Activated T-helper 17 cell treated with anti-CD3 and anti-CD28 coated beads, Interleukin-2, amount 50 U/mL, for 72 hours (primary cell): ENCODE measurements at regions not wholly inside any gene's neighbourhood (a gene's known extent, or its start where the extent isn't known, plus 50 kb on each side); places are given as distances from the start of the nearest gene placed in this dataset.

ENCODE experiments used
- ATAC-seq: fragments of 150-1000 bp; cut with Tn5 transposase; replicated peaks from 2 replicates; pipeline ENCODE4 v1.10.0; 2021; ENCODE audit warnings: mild to moderate bottlenecking, moderate library complexity
- H3K27ac Mint-ChIP-seq: one replicate; pipeline ENCODE4 v1.8.0; 2022; ENCODE audit warnings: mixed read lengths
- H3K27me3 Mint-ChIP-seq: one replicate; pipeline ENCODE4 v1.8.0; 2022; ENCODE audit warnings: mixed read lengths
- H3K36me3 Mint-ChIP-seq: one replicate; pipeline ENCODE4 v1.8.0; 2022; ENCODE audit warnings: low read depth, mild to moderate bottlenecking, mixed read lengths
- H3K4me1 Mint-ChIP-seq: one replicate; pipeline ENCODE4 v1.8.0; 2022; ENCODE audit warnings: mixed read lengths
- H3K4me3 Mint-ChIP-seq: one replicate; pipeline ENCODE4 v1.8.0; 2022; ENCODE audit warnings: mild to moderate bottlenecking, mixed read lengths
- H3K9me3 Mint-ChIP-seq: one replicate; pipeline ENCODE4 v1.8.0; 2022; ENCODE audit warnings: mixed read lengths

- H3K4me1 Mint-ChIP-seq = no peaks in the 10 kb centered on the region
- peaks cover 5% of the 10 kb centered on the region for H3K27me3 Mint-ChIP-seq
- no peak overlapping the region for H3K27ac Mint-ChIP-seq
- ATAC-seq = no peak
- H3K9me3 Mint-ChIP-seq = no peaks in the 10 kb centered on the region
- H3K4me3 Mint-ChIP-seq = no peak overlapping the region
- no peaks in the 10 kb centered on the region for H3K36me3 Mint-ChIP-seq
Measured at GRCh38 chr10:62550173-62550572, 176.0 kb downstream of the ZNF365 start.

DNA sequence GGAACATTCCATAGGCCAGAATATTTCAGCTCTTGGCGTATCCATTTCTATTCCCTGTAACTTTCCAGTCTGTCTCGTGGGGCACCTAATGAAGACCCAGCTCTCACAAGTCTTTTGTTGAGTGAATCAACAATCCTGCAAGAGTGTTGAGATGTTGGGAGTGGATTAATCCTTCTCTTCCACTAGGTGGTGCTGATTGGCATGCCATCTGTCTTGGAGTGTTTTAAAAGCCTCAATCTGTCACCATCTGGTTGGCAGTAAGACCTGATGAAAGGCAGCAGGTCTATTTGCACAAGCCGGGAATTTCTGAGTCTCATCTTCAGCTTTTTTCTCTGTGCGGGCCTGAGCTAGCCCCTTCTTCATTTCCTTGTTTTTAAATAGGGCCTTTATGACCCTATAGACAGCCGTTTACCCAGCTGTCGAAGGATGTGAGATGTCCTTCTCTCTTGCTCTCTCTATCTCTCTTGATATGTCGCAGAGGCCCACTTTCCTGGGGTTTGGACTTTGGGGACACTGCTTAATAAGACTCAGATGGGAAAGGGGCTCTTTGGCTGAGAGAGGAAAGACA, 180.5 kb downstream of the ZNF365 start:
- H3K9me3 Mint-ChIP-seq = no peaks in the 10 kb centered on the region
- peaks cover 21% of the 10 kb centered on the region for H3K27me3 Mint-ChIP-seq
- no peaks in the 10 kb centered on the region for H3K4me1 Mint-ChIP-seq
- no peaks in the 10 kb centered on the region for H3K36me3 Mint-ChIP-seq
- peak; percentile 45 for ATAC-seq
- H3K27ac Mint-ChIP-seq = no peak overlapping the region
- no peak overlapping the region for H3K4me3 Mint-ChIP-seq

GRCh38 chr10:62559481-62560200, 185.5 kb downstream of the ZNF365 start:
- Mint-ChIP-seq H3K36me3 (no peaks in the 10 kb centered on the region), H3K27me3 (peaks cover 21% of the 10 kb centered on the region), H3K4me3 (no peak overlapping the region), H3K4me1 (no peaks in the 10 kb centered on the region), H3K9me3 (no peaks in the 10 kb centered on the region), H3K27ac (no peak overlapping the region)
- ATAC-seq = no peak

DNA sequence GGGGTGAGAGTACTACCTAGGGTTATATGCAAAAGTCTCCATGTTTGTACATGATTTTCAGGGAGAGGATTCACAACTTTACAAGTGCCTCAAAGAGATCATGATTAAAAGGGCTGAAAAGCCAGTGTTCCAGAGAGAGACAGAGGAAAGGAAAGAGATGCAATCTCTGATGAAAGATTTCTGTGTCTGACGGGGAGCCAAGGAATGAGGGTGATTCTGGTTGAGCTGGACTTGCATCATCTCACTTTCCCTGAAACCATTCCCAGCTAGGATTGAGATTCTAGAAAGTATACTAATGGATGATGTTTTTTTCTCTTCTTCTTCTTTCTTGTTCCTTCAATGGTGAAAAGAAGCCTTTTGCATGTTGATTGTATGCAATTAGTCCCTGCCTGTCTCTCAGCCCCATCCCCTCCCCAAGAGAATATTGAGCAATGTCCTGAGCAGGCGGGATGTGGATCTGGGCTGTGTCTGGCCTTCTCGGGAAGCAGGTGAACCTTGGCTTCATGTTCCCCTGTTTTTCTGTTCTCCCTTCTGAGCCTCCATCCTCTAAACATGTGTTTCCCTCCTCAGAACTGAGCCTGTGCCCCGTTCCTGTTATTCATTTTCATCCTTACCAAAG, 186.1 kb downstream of the ZNF365 start:
- H3K27ac Mint-ChIP-seq = no peak overlapping the region
- no peak overlapping the region for H3K4me3 Mint-ChIP-seq
- no peak for ATAC-seq
- no peaks in the 10 kb centered on the region for H3K4me1 Mint-ChIP-seq
- no peaks in the 10 kb centered on the region for H3K9me3 Mint-ChIP-seq
- H3K27me3 Mint-ChIP-seq = peaks cover 21% of the 10 kb centered on the region
- H3K36me3 Mint-ChIP-seq = no peaks in the 10 kb centered on the region

DNA sequence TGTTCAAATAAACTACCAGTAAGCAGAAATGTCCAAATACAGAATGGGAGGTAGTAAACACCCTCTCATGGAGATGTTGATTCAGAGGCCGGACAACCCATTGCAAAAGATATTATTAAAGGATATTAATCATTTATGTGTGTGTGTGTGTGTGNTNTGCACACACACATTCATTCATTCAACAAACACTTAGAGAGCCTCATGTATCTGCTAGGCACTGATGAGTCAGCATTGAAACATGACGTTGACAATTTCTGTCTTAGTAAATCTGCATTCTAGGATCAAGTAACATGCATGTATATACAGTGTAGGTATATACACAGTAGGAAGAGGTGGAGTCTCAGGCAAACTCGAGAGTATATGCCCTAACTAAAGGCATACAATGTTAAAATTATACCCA, 187.0 kb downstream of the ZNF365 start:
- H3K36me3 Mint-ChIP-seq = no peaks in the 10 kb centered on the region
- H3K27ac Mint-ChIP-seq = no peak overlapping the region
- H3K9me3 Mint-ChIP-seq = no peaks in the 10 kb centered on the region
- H3K27me3 Mint-ChIP-seq = peaks cover 21% of the 10 kb centered on the region
- no peaks in the 10 kb centered on the region for H3K4me1 Mint-ChIP-seq
- peak; percentile 17 for ATAC-seq
- H3K4me3 Mint-ChIP-seq = no peak overlapping the region

DNA sequence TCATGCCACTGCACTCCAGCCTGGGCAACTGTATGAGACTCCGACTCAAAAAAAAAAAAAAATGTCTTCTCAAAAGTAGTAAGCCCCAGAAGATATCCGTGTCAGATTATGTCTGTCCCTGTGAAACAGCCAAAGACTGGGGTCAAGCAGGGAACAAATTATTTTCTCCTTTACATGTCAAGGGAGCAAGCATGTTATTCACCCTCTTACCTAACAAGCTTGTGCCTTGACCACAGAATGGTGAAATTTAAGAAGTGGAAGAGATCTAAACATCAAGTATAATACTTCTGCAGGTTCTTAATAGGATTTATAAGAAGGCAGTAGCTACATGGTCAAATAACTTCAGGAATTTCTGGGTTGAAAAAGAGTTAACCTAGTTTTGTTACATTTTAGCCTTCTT, 187.9 kb downstream of the ZNF365 start:
- H3K4me1 Mint-ChIP-seq = no peaks in the 10 kb centered on the region
- H3K36me3 Mint-ChIP-seq = no peaks in the 10 kb centered on the region
- H3K9me3 Mint-ChIP-seq = no peaks in the 10 kb centered on the region
- H3K27me3 Mint-ChIP-seq = peaks cover 18% of the 10 kb centered on the region
- ATAC-seq = no peak
- H3K27ac Mint-ChIP-seq = no peak overlapping the region
- no peak overlapping the region for H3K4me3 Mint-ChIP-seq

DNA sequence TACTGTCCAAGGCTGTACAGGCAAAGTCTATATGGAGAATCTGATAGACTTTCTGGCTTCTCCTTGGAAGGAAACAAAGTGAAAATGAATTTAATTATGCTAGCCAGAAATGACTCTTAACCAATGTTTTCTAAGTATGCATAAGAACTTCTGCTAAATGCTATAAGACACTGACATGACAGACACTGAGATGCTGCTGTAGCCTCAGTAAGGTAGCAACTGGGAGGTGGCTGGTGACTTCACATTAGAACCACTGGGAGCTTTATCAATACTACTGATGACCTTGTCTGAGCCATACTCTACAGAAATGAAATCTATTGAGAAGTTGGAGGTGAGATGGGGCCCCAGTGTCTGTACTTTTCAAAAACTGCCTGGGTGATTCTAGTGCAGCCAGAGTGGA, 188.6 kb downstream of the ZNF365 start:
- H3K4me1 Mint-ChIP-seq = no peaks in the 10 kb centered on the region
- ATAC-seq = peak; percentile 61
- no peaks in the 10 kb centered on the region for H3K36me3 Mint-ChIP-seq
- H3K27me3 Mint-ChIP-seq = peaks cover 15% of the 10 kb centered on the region
- no peak overlapping the region for H3K4me3 Mint-ChIP-seq
- no peak overlapping the region for H3K27ac Mint-ChIP-seq
- no peaks in the 10 kb centered on the region for H3K9me3 Mint-ChIP-seq

GRCh38 chr10:62573929-62574328, 199.8 kb downstream of the ZNF365 start:
- no peaks in the 10 kb centered on the region for H3K4me1 Mint-ChIP-seq
- peak; percentile 44 for ATAC-seq
- no peaks in the 10 kb centered on the region for H3K9me3 Mint-ChIP-seq
- no peaks in the 10 kb centered on the region for H3K36me3 Mint-ChIP-seq
- H3K27ac Mint-ChIP-seq = no peak overlapping the region
- peaks cover 19% of the 10 kb centered on the region for H3K27me3 Mint-ChIP-seq
- no peak overlapping the region for H3K4me3 Mint-ChIP-seq

GRCh38 chr10:62577076-62577475, 202.9 kb downstream of the ZNF365 start:
- Mint-ChIP-seq H3K27me3 (peaks cover 16% of the 10 kb centered on the region), H3K36me3 (no peaks in the 10 kb centered on the region), H3K4me3 (no peak overlapping the region), H3K27ac (no peak overlapping the region), H3K4me1 (no peaks in the 10 kb centered on the region), H3K9me3 (no peaks in the 10 kb centered on the region)
- ATAC-seq = no peak

DNA sequence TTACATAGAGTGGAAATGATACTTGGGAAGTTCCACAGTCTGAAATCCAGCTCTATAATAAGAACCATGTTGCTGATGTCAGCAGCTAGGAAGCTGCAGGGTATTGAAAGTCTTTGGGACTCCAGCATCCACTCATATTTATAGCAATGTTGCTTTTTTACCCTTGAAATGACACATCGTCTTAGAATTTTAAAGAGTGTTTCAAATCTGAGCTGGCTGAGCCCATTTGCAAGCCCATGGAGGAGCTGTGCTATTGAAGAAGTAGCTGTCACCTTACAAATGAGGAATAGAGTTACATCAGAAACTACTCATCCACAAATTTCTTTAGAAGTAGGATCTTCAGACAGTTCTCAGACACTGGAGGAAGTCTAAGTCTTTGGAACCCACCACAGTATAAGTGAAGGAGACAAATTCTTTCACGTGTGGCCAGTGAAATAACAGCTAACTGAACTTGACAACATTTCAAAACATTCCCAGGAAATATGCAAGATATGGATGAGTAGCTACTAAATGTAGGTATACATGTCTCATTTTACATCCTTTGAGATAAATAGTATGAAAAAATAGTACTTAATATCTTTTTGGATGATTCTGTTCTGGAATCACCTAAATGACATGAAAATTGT, 203.6 kb downstream of the ZNF365 start:
- H3K4me3 Mint-ChIP-seq = no peak overlapping the region
- no peak overlapping the region for H3K27ac Mint-ChIP-seq
- no peaks in the 10 kb centered on the region for H3K36me3 Mint-ChIP-seq
- peaks cover 11% of the 10 kb centered on the region for H3K27me3 Mint-ChIP-seq
- no peak for ATAC-seq
- no peaks in the 10 kb centered on the region for H3K9me3 Mint-ChIP-seq
- no peaks in the 10 kb centered on the region for H3K4me1 Mint-ChIP-seq

DNA sequence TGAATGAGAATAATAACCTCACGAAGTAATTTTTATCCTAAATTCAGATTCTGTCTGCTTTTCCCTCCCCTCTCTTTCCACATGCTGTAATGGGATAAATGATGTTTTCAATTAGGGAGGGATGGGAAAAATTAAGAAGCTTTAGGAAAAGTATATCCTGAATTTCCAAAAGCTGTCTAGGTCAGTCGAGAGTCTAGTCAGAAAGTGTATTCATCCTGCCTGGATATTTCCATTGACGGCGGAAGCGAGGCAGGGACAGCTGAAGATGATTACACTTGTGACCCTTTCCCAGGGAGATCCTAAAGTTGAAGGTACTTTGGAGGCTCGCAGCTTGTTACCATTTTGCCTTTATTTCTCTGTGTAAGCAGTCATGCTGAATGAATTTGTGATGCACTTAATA, 204.1 kb downstream of the ZNF365 start:
- Mint-ChIP-seq H3K27ac (no peak overlapping the region), H3K36me3 (no peaks in the 10 kb centered on the region), H3K9me3 (no peaks in the 10 kb centered on the region), H3K4me1 (no peaks in the 10 kb centered on the region), H3K27me3 (peaks cover 11% of the 10 kb centered on the region), H3K4me3 (no peak overlapping the region)
- no peak for ATAC-seq

DNA sequence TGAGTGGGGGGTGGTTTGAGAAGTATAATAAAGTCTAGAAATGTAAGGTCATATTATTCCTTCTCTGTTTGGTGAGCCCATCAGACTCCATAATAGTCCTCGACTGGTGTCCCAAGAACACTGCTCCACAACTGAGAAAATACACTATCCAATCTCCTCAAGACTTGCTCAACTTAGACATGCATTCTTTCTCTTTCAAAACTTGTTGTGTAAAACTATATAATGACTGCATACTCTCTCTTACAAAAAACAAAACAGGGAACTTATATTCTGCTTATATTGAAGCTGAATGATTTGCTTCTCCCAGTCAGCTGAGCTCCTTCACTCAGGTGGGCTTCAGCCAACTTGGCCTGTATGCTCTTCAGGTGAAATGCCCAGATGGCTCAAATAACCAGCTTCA, 204.7 kb downstream of the ZNF365 start:
- ATAC-seq = no peak
- Mint-ChIP-seq H3K4me1 (no peaks in the 10 kb centered on the region), H3K27ac (no peak overlapping the region), H3K27me3 (peaks cover 11% of the 10 kb centered on the region), H3K9me3 (no peaks in the 10 kb centered on the region), H3K36me3 (no peaks in the 10 kb centered on the region), H3K4me3 (no peak overlapping the region)

DNA sequence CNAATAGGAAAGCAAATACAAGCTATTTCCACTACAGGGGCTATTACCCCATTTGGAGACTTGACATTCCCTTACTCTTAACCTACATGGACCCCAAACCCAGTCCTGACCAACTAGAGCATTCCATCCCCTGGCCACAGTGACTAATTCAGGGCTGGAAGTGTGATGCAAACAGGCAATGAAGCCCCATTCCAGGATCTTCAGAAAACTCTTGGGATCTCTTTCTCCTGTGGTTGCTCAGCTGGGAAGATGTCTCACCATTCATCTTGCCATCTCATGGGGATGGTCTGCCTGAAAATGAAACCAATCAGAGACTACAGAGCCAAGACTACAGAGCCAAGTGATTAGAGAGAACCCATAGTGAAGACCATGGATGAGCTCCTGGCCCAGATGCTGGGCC, 206.2 kb downstream of the ZNF365 start:
- H3K4me3 Mint-ChIP-seq = no peak overlapping the region
- peaks cover 10% of the 10 kb centered on the region for H3K27me3 Mint-ChIP-seq
- H3K4me1 Mint-ChIP-seq = no peaks in the 10 kb centered on the region
- H3K27ac Mint-ChIP-seq = no peak overlapping the region
- H3K36me3 Mint-ChIP-seq = no peaks in the 10 kb centered on the region
- no peaks in the 10 kb centered on the region for H3K9me3 Mint-ChIP-seq
- no peak for ATAC-seq

GRCh38 chr10:62581351-62581750, 207.2 kb downstream of the ZNF365 start:
- Mint-ChIP-seq H3K9me3 (no peaks in the 10 kb centered on the region), H3K4me3 (no peak overlapping the region), H3K27ac (no peak overlapping the region), H3K4me1 (no peaks in the 10 kb centered on the region), H3K36me3 (no peaks in the 10 kb centered on the region), H3K27me3 (peaks cover 10% of the 10 kb centered on the region)
- no peak for ATAC-seq

- Mint-ChIP-seq H3K27ac (no peak overlapping the region), H3K4me3 (no peak overlapping the region), H3K9me3 (no peaks in the 10 kb centered on the region), H3K4me1 (no peaks in the 10 kb centered on the region), H3K36me3 (no peaks in the 10 kb centered on the region), H3K27me3 (peaks cover 6% of the 10 kb centered on the region)
- no peak for ATAC-seq
Measured at GRCh38 chr10:62582101-62582705, 208.0 kb downstream of the ZNF365 start.
